ENCODE measurements at regions not wholly inside any gene's neighbourhood (a gene's known extent, or its start where the extent isn't known, plus 50 kb on each side); places are given as distances from the start of the nearest gene placed in this dataset.

- no peak overlapping the region for H3K4me3 ChIP-seq (replicated peaks; ENCODE audit: low read depth, low read length)
- no peak for TF ChIP-seq CTCF (IDR thresholded peaks at IDR 0.05; ENCODE audit: low read depth, low read length, missing control alignments)
- no peak for DNase-seq (ENCODE audit: extremely low read depth, low read depth)
Measured at GRCh38 chr4:63123441-63123840, 1285.8 kb downstream of the TECRL start.

- no peak overlapping the region for H3K4me3 ChIP-seq (replicated peaks; ENCODE audit: low read depth, low read length)
- no peak for TF ChIP-seq CTCF (IDR thresholded peaks at IDR 0.05; ENCODE audit: low read depth, low read length, missing control alignments)
- no peak for DNase-seq (ENCODE audit: extremely low read depth, low read depth)
Measured at GRCh38 chr4:63122955-63123354, 1286.3 kb downstream of the TECRL start.

GRCh38 chr4:63106600-63106999, 1302.7 kb downstream of the TECRL start:
- TF ChIP-seq CTCF (IDR thresholded peaks at IDR 0.05; ENCODE audit: low read depth, low read length, missing control alignments): no peak
- no peak overlapping the region for H3K4me3 ChIP-seq (replicated peaks; ENCODE audit: low read depth, low read length)
- no peak for DNase-seq (ENCODE audit: extremely low read depth, low read depth)

GRCh38 chr4:63105839-63106238, 1303.4 kb downstream of the TECRL start:
- H3K4me3 ChIP-seq (replicated peaks; ENCODE audit: low read depth, low read length): no peak overlapping the region
- TF ChIP-seq CTCF (IDR thresholded peaks at IDR 0.05; ENCODE audit: low read depth, low read length, missing control alignments): no peak

GRCh38 chr4:63090641-63091040, 1318.6 kb downstream of the TECRL start:
- no peak for DNase-seq (ENCODE audit: extremely low read depth, low read depth)
- TF ChIP-seq CTCF (IDR thresholded peaks at IDR 0.05; ENCODE audit: low read depth, low read length, missing control alignments): no peak
- H3K4me3 ChIP-seq (replicated peaks; ENCODE audit: low read depth, low read length): no peak overlapping the region

More at GRCh38 chr4:63105839-63106238, 1303.4 kb downstream of the TECRL start:
- DNase-seq (ENCODE audit: extremely low read depth, low read depth): no peak

GRCh38 chr4:63085091-63085490, 1324.2 kb downstream of the TECRL start:
- DNase-seq (ENCODE audit: extremely low read depth, low read depth): no peak
- no peak for TF ChIP-seq CTCF (IDR thresholded peaks at IDR 0.05; ENCODE audit: low read depth, low read length, missing control alignments)
- no peak overlapping the region for H3K4me3 ChIP-seq (replicated peaks; ENCODE audit: low read depth, low read length)

GRCh38 chr4:63080934-63081333, 1328.3 kb downstream of the TECRL start:
- H3K4me3 ChIP-seq (replicated peaks; ENCODE audit: low read depth, low read length): no peak overlapping the region
- no peak for TF ChIP-seq CTCF (IDR thresholded peaks at IDR 0.05; ENCODE audit: low read depth, low read length, missing control alignments)
- DNase-seq (ENCODE audit: extremely low read depth, low read depth): no peak
